Amygdala (tissue), 56 donors: ENCODE measurements at regions not wholly inside any gene's neighbourhood (a gene's known extent, or its start where the extent isn't known, plus 50 kb on each side); places are given as distances from the start of the nearest gene placed in this dataset.

ENCODE experiments used
- DNase-seq, 56 donors: peaks; one replicate each; lab custom pipeline; 2025; lab: John Stamatoyannopoulos, UW

GRCh38 chr2:220891405-220891804, 680.7 kb downstream of the EPHA4 start:
- no peak for DNase-seq

GRCh38 chr2:220892018-220892634, 680.0 kb downstream of the EPHA4 start:
- no peak for DNase-seq

GRCh38 chr2:220893411-220893810, 678.7 kb downstream of the EPHA4 start:
- DNase-seq: no peak

DNA sequence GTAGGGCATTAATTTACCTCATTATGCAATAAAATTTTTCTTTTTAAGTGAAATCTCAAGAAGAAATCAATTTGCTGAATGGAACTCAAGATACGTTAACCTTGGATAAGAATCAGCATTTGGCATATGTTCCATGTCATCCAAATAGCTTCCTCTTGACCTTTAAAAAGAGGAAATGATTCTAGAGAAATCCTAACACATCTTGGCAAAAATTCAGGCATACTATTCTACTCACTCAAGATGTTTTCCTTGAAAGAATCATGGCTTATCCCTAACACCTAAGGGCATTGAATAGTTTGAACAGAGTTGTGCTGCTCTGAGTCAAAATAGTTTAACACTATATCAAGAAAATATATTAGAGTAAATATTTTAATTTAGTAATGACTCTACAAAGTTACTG, 678.0 kb downstream of the EPHA4 start:
- no peak for DNase-seq

DNA sequence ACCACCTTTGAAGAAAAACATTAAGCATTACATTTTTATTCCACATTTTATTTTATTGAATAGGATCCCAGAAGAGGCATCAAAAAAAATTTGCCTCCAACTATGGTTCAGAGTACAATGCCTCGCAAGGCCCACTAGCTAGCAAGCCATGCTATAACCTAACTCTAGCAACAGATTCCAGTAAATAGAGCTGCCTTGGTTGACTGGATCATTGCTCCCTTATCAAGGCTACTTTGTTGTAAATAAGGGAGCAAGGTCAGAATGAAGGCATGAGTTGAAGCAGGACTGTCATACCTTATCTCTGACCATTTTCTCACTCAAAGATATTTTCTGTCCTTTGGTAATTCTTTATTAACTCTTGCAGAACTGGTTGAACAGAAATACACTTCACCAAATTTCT, 672.6 kb downstream of the EPHA4 start:
- DNase-seq: no peak

- DNase-seq: no peak
Observed at GRCh38 chr2:220904015-220904414, 668.1 kb downstream of the EPHA4 start.

- no peak for DNase-seq
Observed at GRCh38 chr2:220913384-220913783, 658.7 kb downstream of the EPHA4 start.

GRCh38 chr2:220915092-220915623, 656.9 kb downstream of the EPHA4 start:
- no peak for DNase-seq

DNA sequence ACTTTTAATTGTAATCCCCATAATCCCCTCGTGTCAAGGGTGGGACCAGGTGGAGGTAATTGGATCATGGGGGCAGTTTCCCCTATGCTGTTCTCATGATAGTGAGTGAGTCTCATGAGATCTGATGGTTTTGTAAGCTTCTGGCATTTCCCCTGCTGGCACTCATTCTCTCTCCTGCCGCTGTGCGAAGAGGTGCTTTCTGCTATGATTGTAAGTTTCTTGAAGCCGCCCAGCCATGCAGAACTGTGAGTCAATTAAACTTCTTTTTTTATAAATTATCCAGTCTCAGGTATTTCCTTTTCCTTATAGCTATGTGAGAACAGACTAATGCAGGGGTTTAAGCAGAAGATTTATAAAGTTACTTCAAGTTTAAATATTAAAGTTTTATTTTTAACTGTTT, 655.2 kb downstream of the EPHA4 start:
- DNase-seq: no peak

- no peak for DNase-seq
Observed at GRCh38 chr2:220930271-220931076, 641.6 kb downstream of the EPHA4 start.

DNA sequence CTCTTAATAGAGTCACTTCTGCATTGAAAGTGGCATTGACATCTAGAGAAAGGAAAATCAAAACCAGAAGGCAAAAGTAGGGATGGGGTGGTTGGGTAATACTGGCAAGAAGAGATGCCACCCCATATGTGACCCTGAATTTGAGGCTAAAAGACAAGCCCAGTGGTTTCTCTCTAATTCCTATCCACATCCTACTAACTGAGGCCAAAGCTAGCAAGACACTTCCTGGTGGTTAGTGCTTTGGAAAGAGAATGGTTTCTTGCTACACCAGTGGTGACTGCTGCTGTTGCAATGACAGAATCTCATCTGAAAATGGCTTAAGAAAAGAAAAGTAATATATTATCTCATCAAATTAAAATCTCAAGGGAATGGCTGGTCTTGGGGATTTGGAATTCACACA, 640.6 kb downstream of the EPHA4 start:
- DNase-seq: no peak

- no peak for DNase-seq
Observed at GRCh38 chr2:220932041-220932440, 640.1 kb downstream of the EPHA4 start.

GRCh38 chr2:220935789-220936321, 636.2 kb downstream of the EPHA4 start:
- no peak for DNase-seq

- no peak for DNase-seq
Observed at GRCh38 chr2:220936641-220937197, 635.4 kb downstream of the EPHA4 start.

- DNase-seq: no peak
Observed at GRCh38 chr2:220937245-220937644, 634.9 kb downstream of the EPHA4 start.

DNA sequence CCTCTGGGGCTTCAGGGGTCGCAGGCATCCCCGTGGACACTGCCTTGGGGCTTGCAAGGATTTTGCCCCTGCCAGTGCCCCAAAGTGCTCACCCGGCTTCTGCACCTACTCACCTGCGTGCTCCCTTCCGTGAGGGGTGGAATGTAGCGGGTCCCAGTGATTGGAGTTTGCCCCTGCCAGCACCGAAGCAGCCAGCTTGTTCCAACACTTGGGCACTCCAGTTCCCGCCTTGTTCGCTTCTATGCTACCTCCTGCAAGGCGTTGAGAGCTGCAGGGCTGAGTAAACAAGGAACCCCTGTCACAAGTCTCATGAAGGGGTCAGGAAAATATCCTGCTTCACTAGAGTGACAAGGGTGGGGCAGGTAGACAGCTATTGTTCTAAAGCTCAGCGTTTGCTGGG, 631.5 kb downstream of the EPHA4 start:
- no peak for DNase-seq

GRCh38 chr2:220941683-220942082, 630.4 kb downstream of the EPHA4 start:
- no peak for DNase-seq

- no peak for DNase-seq
Observed at GRCh38 chr2:220946552-220946951, 625.6 kb downstream of the EPHA4 start.

- DNase-seq: no peak
Observed at GRCh38 chr2:220948579-220948978, 623.5 kb downstream of the EPHA4 start.

GRCh38 chr2:220949466-220949865, 622.6 kb downstream of the EPHA4 start:
- no peak for DNase-seq

DNA sequence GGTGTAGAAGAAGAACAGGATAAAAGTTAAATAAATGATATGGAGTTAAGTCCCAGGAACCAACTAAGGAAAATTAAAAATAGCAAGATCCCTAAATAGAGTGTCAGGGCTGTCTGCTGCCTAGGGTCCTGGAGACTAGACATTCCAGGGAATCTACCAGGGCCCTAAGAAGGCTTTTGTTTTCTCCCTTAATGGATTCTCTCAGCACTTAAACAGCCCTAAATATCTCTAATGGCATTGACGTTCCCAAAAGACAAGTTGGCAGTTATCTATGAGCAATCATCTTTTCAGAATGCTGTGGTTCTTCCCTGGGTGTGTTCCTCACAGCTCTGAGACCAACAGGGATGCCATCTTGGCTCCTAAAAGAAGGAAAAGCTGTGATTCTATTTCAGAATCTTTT, 616.3 kb downstream of the EPHA4 start:
- no peak for DNase-seq
